Tibial nerve (tissue), 4 donors: ENCODE measurements at regions not wholly inside any gene's neighbourhood (a gene's known extent, or its start where the extent isn't known, plus 50 kb on each side); places are given as distances from the start of the nearest gene placed in this dataset.

Experiments used
- CTCF ChIP-seq, 5 experiments: fragments of 200-600 bp in 3 of 5; fragments of 450-650 bp in 2 of 5; sonication (generic) in 3 of 5; IDR thresholded peaks; one replicate each; pipeline ENCODE4 v1.5.1; 2016 to 2019; ENCODE audit warnings: antibody characterized with exemption in 5 of 5, mild to moderate bottlenecking in 3 of 5, moderate library complexity in 2 of 5
- EP300 ChIP-seq, 2 donors: sonication (generic); formaldehyde crosslinking; IDR thresholded peaks; one replicate each; pipeline ENCODE4 v1.6.1; 2017; ENCODE audit warnings: antibody characterized with exemption in 2 of 2, mild to moderate bottlenecking in 1 of 2

GRCh38 chr21:27586986-27587385 is 620.1 kb upstream of the ADAMTS5 start:
- no peak for TF ChIP-seq CTCF (IDR thresholded peaks at IDR 0.05)
- no peak for TF ChIP-seq EP300 (IDR thresholded peaks at IDR 0.05)
